GM12874 (cell line): ENCODE measurements at regions not wholly inside any gene's neighbourhood (a gene's known extent, or its start where the extent isn't known, plus 50 kb on each side); places are given as distances from the start of the nearest gene placed in this dataset.

Source experiments
- TF ChIP-seq, protein P1 (sequence below): IDR thresholded peaks from 2 replicates; pipeline ENCODE4 v1.5.1; 2011; ENCODE audit warnings: low read depth, mild to moderate bottlenecking, control low read depth, low read length, moderate library complexity; ENCODE audit not compliant: insufficient read depth

GRCh38 chr1:245091818-245092637 lies 62.8 kb upstream of the KIF26B start:
- TF ChIP-seq, protein P1, sequence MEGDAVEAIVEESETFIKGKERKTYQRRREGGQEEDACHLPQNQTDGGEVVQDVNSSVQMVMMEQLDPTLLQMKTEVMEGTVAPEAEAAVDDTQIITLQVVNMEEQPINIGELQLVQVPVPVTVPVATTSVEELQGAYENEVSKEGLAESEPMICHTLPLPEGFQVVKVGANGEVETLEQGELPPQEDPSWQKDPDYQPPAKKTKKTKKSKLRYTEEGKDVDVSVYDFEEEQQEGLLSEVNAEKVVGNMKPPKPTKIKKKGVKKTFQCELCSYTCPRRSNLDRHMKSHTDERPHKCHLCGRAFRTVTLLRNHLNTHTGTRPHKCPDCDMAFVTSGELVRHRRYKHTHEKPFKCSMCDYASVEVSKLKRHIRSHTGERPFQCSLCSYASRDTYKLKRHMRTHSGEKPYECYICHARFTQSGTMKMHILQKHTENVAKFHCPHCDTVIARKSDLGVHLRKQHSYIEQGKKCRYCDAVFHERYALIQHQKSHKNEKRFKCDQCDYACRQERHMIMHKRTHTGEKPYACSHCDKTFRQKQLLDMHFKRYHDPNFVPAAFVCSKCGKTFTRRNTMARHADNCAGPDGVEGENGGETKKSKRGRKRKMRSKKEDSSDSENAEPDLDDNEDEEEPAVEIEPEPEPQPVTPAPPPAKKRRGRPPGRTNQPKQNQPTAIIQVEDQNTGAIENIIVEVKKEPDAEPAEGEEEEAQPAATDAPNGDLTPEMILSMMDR = no peak

DNA sequence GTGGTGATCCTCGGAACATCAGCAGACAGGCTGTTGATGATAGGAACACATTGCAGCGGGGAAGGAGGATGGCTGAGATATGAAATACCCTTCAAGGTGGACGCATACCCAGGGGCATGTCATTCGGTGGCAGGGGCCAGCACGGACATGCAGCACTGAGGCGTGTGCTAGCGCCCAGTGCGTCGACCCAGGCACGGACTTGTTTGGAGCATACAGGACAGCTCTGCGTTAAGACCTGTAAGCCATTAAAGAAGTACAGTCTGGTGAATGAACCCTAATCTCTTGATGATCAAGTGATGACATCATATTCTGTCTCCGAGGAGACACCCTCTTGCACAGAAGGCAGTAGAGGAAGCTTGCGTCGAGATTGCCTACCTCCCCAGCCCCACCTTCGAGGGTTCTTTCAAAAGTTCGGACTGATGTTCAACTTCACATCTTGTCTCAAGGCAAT lies 63.6 kb upstream of the KIF26B start:
- TF ChIP-seq, protein P1 = no peak

DNA sequence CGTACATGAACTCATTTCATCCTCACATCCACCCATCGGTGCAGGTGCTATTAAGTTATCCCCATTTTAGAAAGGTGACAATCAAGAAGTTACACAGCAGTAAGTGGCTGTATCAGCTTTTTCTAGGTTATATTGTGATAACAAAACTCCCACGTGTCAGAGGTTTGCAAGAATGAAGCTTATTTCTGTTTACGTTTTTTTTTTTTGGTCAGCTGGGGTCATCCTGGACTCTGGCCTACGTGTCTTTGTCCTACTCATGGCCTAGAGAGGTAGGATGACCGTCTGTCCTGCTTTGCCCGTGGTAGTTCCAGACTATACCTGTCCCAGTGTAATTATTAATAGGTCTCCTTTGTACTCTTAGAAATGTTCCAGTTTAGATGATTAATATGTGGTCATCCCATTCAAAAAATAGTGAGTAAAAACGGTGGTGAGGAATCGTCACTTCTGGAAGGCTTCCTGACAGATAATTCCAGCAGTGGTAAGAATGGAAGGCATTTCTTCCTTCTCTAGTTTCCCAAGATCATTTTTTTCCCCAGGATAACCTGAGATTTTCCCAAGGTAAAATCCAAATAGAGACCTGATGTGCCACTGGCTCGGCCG lies 64.2 kb upstream of the KIF26B start:
- TF ChIP-seq, protein P1 = no peak

DNA sequence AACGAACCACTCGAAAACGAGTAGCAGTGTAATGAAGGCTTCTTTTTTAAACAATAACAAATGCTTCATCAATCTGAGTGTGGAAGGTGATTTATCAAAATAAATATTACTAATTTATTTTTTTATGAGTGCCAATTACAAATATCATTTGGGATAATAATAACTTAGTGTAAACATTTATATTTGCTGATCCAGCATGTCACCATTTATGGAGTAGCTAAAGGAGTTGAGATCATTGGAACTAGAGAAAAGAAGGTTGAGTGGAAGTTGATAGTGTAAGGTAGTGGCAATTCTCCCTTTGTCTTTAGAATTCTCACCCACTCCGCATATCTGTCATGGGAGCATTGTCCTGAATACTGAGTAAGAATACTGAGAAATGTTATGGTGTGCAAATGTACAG lies 67.1 kb upstream of the KIF26B start:
- TF ChIP-seq, protein P1 = no peak

DNA sequence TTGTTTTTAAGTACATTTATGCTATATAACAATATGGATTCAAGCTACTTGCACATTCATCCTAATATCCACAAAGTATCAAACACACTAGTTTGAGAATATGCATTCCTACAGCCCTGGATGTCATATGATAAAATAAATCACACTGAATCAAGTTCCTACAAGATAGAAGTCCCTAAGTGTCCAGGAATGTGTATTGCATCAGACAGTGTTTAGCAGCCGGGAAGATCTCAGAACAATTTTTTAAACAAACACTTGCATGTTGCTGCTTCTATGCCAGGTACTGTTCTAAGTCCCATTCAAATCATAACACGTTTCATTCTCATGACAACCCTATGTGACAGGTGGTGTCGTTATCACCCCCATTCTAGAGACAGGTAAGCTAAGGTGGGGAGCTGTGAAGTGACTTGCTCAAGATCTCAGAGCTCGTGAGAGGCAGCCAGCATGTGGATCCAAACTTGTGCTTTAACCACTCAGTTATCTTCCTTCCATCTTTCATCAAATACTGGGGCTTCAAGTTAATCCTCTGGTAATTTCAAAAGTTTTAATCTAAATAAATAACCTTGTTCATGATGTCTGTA lies 68.3 kb upstream of the KIF26B start:
- TF ChIP-seq, protein P1 = no peak

DNA sequence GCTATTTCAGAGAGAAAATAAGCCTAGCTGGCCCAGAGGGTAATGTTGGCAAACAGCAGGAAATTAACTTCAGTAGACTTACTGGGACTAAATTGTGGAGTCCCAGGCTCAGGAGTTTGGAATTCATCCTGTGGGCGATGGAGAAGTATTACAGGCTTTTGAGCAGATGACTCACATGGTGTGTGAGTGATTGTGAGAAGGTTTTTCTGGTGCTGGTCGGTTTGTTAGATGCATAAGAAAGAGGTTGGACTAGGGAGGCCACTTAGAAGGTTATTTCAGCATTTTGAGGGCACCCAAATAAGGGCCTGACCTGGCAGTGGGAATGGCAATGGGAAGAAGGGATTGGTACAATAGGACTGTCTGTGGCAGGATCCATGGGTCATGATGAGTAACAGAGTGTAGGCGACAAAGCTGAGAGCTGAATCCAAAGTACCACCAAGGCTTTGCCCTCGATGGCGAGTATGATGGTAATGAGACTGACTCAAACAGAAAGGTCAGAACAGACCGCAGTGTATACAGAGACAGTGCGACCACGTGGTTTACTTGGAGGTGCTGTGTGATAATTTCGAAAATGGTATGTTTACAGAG lies 69.2 kb upstream of the KIF26B start:
- TF ChIP-seq, protein P1 = no peak

GRCh38 chr1:245084551-245084950 lies 70.2 kb upstream of the KIF26B start:
- TF ChIP-seq, protein P1 = no peak
